ENCODE measurements at regions not wholly inside any gene's neighbourhood (a gene's known extent, or its start where the extent isn't known, plus 50 kb on each side); places are given as distances from the start of the nearest gene placed in this dataset.

DNA sequence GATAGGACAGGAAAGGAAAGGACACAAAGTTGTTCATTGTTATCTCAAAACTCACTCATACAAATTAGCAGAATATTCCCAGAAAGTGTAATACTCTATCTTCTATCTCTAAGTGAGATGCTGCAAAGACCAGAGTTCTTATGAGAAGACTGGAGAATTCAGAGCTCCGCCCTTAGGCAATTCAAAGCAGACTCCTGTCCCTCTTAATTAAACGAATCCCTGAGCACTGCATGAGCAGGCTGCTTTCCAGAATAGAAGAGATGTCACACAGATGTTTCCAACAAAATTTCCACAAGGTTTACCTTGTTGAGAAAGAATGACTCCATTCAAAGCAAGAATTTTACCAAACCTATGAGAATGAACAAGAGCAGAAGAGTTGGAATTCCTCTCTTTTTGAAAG is 630.8 kb upstream of the INTU start:
- DNase-seq (no peak), ATAC-seq (ENCODE audit: insufficient read depth, low FRiP score) (no peak)
- TF ChIP-seq, protein P1, sequence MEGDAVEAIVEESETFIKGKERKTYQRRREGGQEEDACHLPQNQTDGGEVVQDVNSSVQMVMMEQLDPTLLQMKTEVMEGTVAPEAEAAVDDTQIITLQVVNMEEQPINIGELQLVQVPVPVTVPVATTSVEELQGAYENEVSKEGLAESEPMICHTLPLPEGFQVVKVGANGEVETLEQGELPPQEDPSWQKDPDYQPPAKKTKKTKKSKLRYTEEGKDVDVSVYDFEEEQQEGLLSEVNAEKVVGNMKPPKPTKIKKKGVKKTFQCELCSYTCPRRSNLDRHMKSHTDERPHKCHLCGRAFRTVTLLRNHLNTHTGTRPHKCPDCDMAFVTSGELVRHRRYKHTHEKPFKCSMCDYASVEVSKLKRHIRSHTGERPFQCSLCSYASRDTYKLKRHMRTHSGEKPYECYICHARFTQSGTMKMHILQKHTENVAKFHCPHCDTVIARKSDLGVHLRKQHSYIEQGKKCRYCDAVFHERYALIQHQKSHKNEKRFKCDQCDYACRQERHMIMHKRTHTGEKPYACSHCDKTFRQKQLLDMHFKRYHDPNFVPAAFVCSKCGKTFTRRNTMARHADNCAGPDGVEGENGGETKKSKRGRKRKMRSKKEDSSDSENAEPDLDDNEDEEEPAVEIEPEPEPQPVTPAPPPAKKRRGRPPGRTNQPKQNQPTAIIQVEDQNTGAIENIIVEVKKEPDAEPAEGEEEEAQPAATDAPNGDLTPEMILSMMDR (IDR thresholded peaks at IDR 0.05; ENCODE audit: control extremely low read depth, extremely low read depth): no peak
- H3K36me3 ChIP-seq (ENCODE audit: control insufficient read depth in 4 of 4, insufficient read depth in 4 of 4, low read length in 4 of 4): no peaks in the 10 kb centered on the region
- H3K4me1 ChIP-seq (ENCODE audit: control insufficient read depth in 5 of 5, insufficient read depth in 5 of 5, low read length in 5 of 5): peaks cover 0 to 4% (median 0%) of the 10 kb centered on the region in 5 donors
- H3K9ac ChIP-seq (ENCODE audit: insufficient read depth in 1 of 2, low read length in 2 of 2): no peak overlapping the region
- H3K27me3 ChIP-seq (ENCODE audit: control insufficient read depth in 3 of 3, insufficient read depth in 3 of 3, low read length in 2 of 3): no peaks in the 10 kb centered on the region
- no peak overlapping the region for H3K4me3 ChIP-seq
- H3K27ac ChIP-seq (ENCODE audit: low read depth in 1 of 2, low read length in 1 of 2): no peak overlapping the region
- WGBS, 2 donors: 77 to 85% methylated on average over 2 of the region's 2 CpGs
- H3K9me3 ChIP-seq (ENCODE audit: control insufficient read depth in 4 of 4, insufficient read depth in 3 of 4, low read length in 3 of 4): no peaks in the 10 kb centered on the region

DNA sequence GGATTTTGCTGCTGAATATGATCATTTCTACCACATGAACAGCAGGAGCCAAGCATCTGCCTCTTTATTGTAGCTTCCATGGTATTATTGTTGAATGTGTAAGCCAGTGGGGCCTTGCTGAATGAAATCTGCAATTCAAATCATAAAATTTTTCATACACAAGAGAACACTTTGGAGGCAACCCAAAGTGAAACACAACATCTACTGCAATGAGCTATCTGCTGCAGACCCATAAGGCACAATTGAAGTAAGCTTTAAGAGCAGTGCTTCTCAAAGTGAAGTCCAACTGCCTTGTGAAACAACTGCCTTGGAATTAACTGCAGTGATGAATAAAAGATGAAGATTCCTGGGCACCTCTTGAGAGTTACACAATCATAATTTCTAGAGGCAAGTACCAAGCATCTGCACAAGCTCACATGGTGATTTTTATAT is 626.3 kb upstream of the INTU start:
- H3K4me3 ChIP-seq: no peak overlapping the region
- H3K4me1 ChIP-seq (ENCODE audit: control insufficient read depth in 5 of 5, insufficient read depth in 5 of 5, low read length in 5 of 5): peaks cover 0 to 8% (median 0%) of the 10 kb centered on the region in 5 donors
- H3K9ac ChIP-seq (ENCODE audit: insufficient read depth in 1 of 2, low read length in 2 of 2): no peak overlapping the region
- no peak overlapping the region for H3K27ac ChIP-seq (ENCODE audit: low read depth in 1 of 2, low read length in 1 of 2)
- TF ChIP-seq, protein P1 (IDR thresholded peaks at IDR 0.05; ENCODE audit: control extremely low read depth, extremely low read depth): no peak
- no peak for ATAC-seq (ENCODE audit: insufficient read depth, low FRiP score)
- H3K9me3 ChIP-seq (ENCODE audit: control insufficient read depth in 4 of 4, insufficient read depth in 3 of 4, low read length in 3 of 4): no peaks in the 10 kb centered on the region
- no peaks in the 10 kb centered on the region for H3K36me3 ChIP-seq (ENCODE audit: control insufficient read depth in 4 of 4, insufficient read depth in 4 of 4, low read length in 4 of 4)
- no peaks in the 10 kb centered on the region for H3K27me3 ChIP-seq (ENCODE audit: control insufficient read depth in 3 of 3, insufficient read depth in 3 of 3, low read length in 2 of 3)
- no peak for DNase-seq

DNA sequence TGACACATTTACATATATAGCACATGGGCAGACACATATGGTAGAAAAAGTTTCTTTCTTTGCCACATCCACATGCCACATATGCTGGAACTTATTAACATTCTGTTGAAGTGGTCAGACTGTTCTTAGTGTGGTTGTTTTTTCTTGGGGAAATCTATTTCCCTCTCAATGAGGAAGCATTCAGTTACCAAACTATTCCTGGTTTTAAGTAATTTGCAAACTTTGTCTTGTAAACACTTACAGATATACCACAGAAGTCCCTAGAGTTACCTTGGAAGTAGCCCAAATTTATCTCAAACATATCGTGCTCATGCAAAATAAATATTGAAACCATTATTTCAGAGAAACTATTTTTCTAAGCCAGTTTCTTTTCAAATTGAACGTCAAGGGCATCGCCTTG is 625.5 kb upstream of the INTU start:
- Histone ChIP-seq H3K27me3 (ENCODE audit: control insufficient read depth in 3 of 3, insufficient read depth in 3 of 3, low read length in 2 of 3) (no peaks in the 10 kb centered on the region), H3K4me1 (ENCODE audit: control insufficient read depth in 5 of 5, insufficient read depth in 5 of 5, low read length in 5 of 5) (peaks cover 0 to 8% (median 0%) of the 10 kb centered on the region in 5 donors), H3K9ac (ENCODE audit: insufficient read depth in 1 of 2, low read length in 2 of 2) (no peak overlapping the region), H3K9me3 (ENCODE audit: control insufficient read depth in 4 of 4, insufficient read depth in 3 of 4, low read length in 3 of 4) (no peaks in the 10 kb centered on the region), H3K36me3 (ENCODE audit: control insufficient read depth in 4 of 4, insufficient read depth in 4 of 4, low read length in 4 of 4) (no peaks in the 10 kb centered on the region), H3K4me3 (no peak overlapping the region), H3K27ac (ENCODE audit: low read depth in 1 of 2, low read length in 1 of 2) (no peak overlapping the region)
- TF ChIP-seq, protein P1 (IDR thresholded peaks at IDR 0.05; ENCODE audit: control extremely low read depth, extremely low read depth): no peak
- WGBS, 2 donors: 64 to 85% methylated on average over 3 of the region's 3 CpGs
- DNase-seq (peak in 1 of 3 donors; percentile 45), ATAC-seq (ENCODE audit: insufficient read depth, low FRiP score) (no peak)

DNA sequence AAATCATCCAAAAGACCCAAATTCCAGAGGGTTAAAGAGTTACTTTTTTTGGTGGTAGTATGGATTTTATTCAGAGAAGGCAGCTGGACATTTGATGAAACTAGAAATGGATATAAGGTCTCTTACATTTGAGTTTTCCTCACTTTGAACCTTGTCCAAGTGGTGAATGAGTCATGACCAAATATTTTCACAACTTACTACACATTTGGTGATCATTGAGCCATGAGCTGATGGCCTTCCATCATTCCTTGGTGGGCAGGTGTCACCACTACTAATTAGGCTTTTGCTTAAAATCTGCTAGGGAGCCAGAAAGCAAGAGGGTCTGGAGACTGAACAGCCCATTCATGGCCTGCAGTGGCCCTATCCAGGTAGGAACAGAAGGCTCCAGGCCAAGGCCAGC is 620.2 kb upstream of the INTU start:
- Histone ChIP-seq H3K4me3 (no peak overlapping the region), H3K27ac (ENCODE audit: low read depth in 1 of 2, low read length in 1 of 2) (no peak overlapping the region), H3K36me3 (ENCODE audit: control insufficient read depth in 4 of 4, insufficient read depth in 4 of 4, low read length in 4 of 4) (no peaks in the 10 kb centered on the region), H3K9ac (ENCODE audit: insufficient read depth in 1 of 2, low read length in 2 of 2) (no peak overlapping the region), H3K9me3 (ENCODE audit: control insufficient read depth in 4 of 4, insufficient read depth in 3 of 4, low read length in 3 of 4) (no peaks in the 10 kb centered on the region), H3K27me3 (ENCODE audit: control insufficient read depth in 3 of 3, insufficient read depth in 3 of 3, low read length in 2 of 3) (no peaks in the 10 kb centered on the region), H3K4me1 (ENCODE audit: control insufficient read depth in 5 of 5, insufficient read depth in 5 of 5, low read length in 5 of 5) (peaks cover 0 to 8% (median 0%) of the 10 kb centered on the region in 5 donors)
- ATAC-seq (ENCODE audit: insufficient read depth, low FRiP score) (no peak), DNase-seq (no peak)
- TF ChIP-seq, protein P1 (IDR thresholded peaks at IDR 0.05; ENCODE audit: control extremely low read depth, extremely low read depth): no peak

All from lung (tissue), 11 donors.